ENCODE measurements at regions not wholly inside any gene's neighbourhood (a gene's known extent, or its start where the extent isn't known, plus 50 kb on each side); places are given as distances from the start of the nearest gene placed in this dataset.

- no peak overlapping the region for H3K4me3 ChIP-seq (ENCODE audit: low read depth, low read length)
- TF ChIP-seq CTCF (IDR thresholded peaks at IDR 0.05; ENCODE audit: low read depth, low read length): no peak
Measured at GRCh38 chr3:22101811-22102210, 350.8 kb upstream of the ZNF385D start.

- no peak overlapping the region for H3K4me3 ChIP-seq (ENCODE audit: low read depth, low read length)
- no peak for TF ChIP-seq CTCF (IDR thresholded peaks at IDR 0.05; ENCODE audit: low read depth, low read length)
Measured at GRCh38 chr3:22103423-22103822, 352.4 kb upstream of the ZNF385D start.

GRCh38 chr3:22106213-22106896, 355.3 kb upstream of the ZNF385D start:
- no peak for TF ChIP-seq CTCF (IDR thresholded peaks at IDR 0.05; ENCODE audit: low read depth, low read length)
- H3K4me3 ChIP-seq (ENCODE audit: low read depth, low read length): no peak overlapping the region

- TF ChIP-seq CTCF (IDR thresholded peaks at IDR 0.05; ENCODE audit: low read depth, low read length): no peak
- no peak overlapping the region for H3K4me3 ChIP-seq (ENCODE audit: low read depth, low read length)
Measured at GRCh38 chr3:22111226-22111625, 360.2 kb upstream of the ZNF385D start.

- no peak for TF ChIP-seq CTCF (IDR thresholded peaks at IDR 0.05; ENCODE audit: low read depth, low read length)
- no peak overlapping the region for H3K4me3 ChIP-seq (ENCODE audit: low read depth, low read length)
Measured at GRCh38 chr3:22113453-22113852, 362.4 kb upstream of the ZNF385D start.

GRCh38 chr3:22115581-22115980, 364.6 kb upstream of the ZNF385D start:
- no peak for TF ChIP-seq CTCF (IDR thresholded peaks at IDR 0.05; ENCODE audit: low read depth, low read length)
- no peak overlapping the region for H3K4me3 ChIP-seq (ENCODE audit: low read depth, low read length)

GRCh38 chr3:22117091-22117490, 366.1 kb upstream of the ZNF385D start:
- H3K4me3 ChIP-seq (ENCODE audit: low read depth, low read length): no peak overlapping the region
- TF ChIP-seq CTCF (IDR thresholded peaks at IDR 0.05; ENCODE audit: low read depth, low read length): no peak

All from WI38 (cell line).